Esophagus squamous epithelium (tissue), 5 donors: ENCODE measurements at regions not wholly inside any gene's neighbourhood (a gene's known extent, or its start where the extent isn't known, plus 50 kb on each side); places are given as distances from the start of the nearest gene placed in this dataset.
"Not testable (repeated sequence)": the region's sequence is repeated elsewhere in the genome, so short reads cannot be mapped to it uniquely, and the experiment has no call there.

ENCODE experiments used
- DNase-seq: peaks from one replicate; lab custom pipeline; 2025; lab: John Stamatoyannopoulos, UW
- H3K27ac ChIP-seq, 4 donors: fragments of 200-600 bp; sonication (generic); one replicate each; pipeline ENCODE4 v1.5.1; 2016 to 2019; ENCODE audit warnings: mild to moderate bottlenecking in 1 of 4
- H3K27me3 ChIP-seq, 4 donors: fragments of 200-600 bp; sonication (generic); 1 replicate in 3 of 4; 2 replicates in 1 of 4; pipeline versions ENCODE4 v1.5.1 to v1.6.0; 2017 to 2021; ENCODE audit warnings: antibody characterized with exemption in 1 of 4
- H3K36me3 ChIP-seq, 3 donors: fragments of 200-600 bp; sonication (generic); one replicate each; pipeline ENCODE4 v1.5.1; 2016 to 2019
- H3K4me1 ChIP-seq, 3 donors: fragments of 200-600 bp; sonication (generic); one replicate each; pipeline ENCODE4 v1.5.1; 2017 to 2019
- H3K4me3 ChIP-seq, 4 donors: fragments of 200-600 bp; sonication (generic); 1 replicate in 3 of 4; 2 replicates in 1 of 4; pipeline ENCODE4 v1.5.1; 2016 to 2019; ENCODE audit warnings: mild to moderate bottlenecking in 2 of 4, moderate library complexity in 1 of 4
- H3K9me3 ChIP-seq, 3 donors: fragments of 200-600 bp; sonication (generic); one replicate each; pipeline ENCODE4 v1.5.1; 2016 to 2019
- POLR2A ChIP-seq, 4 donors: fragments of 450-650 bp; IDR thresholded peaks; one replicate each; pipeline ENCODE4 v1.6.1; 2017; ENCODE audit warnings: antibody characterized with exemption in 4 of 4, mild to moderate bottlenecking in 4 of 4, moderate library complexity in 3 of 4
- WGBS, 2 donors: methylation state at CpG; one replicate each; pipeline ENCODE4 v1.1.5; 2018; 5-methylcytosine and 5-hydroxymethylcytosine counted together
- intact Hi-C: fragments of 100-400 bp; cut with DNase I; formaldehyde crosslinking; loops from one replicate; pipeline ENCODE4 v1.15.0; 2022
- TF ChIP-seq, protein P1 (sequence below), 6 experiments: fragments of 450-650 bp in 4 of 6; fragments of 200-600 bp in 2 of 6; sonication (generic) in 2 of 6; IDR thresholded peaks; one replicate each; pipeline ENCODE4 v1.5.1; 2016 to 2019; ENCODE audit warnings: antibody characterized with exemption in 6 of 6, mild to moderate bottlenecking in 4 of 6, moderate library complexity in 4 of 6
- donor health status: DM: yes; HTN: yes; CAD: no.

DNA sequence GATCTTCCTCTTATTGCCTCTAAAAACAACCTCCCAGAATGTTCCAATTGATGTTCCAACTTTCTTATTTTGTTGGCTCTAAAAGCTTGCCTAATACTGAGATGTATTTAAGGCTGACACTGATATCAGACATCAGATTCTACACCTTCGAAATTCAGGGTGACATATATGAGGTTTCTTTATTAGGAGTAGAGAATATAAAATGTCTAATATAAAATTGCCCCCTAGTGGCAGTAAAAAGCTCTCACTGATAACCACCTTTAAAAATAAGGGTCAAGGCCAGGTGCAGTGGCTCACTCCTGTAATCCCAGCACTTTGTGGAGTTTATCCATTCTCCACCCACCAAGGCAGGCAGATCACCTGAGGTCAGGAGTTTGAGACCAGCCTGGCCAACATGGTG lies 789.7 kb upstream of the SLC39A10 start:
- no peak for DNase-seq
- no peak overlapping the region for H3K27ac ChIP-seq
- no peaks in the 10 kb centered on the region for H3K4me1 ChIP-seq
- H3K9me3 ChIP-seq, result no peaks in the 10 kb centered on the region
- no peak overlapping the region for H3K4me3 ChIP-seq
- 24 to 62% methylated on average over 1 of the region's 1 CpG for WGBS, 2 donors
- intact Hi-C loops, result no loop called here
- no peak for TF ChIP-seq POLR2A (IDR thresholded peaks at IDR 0.05)
- TF ChIP-seq, protein P1, sequence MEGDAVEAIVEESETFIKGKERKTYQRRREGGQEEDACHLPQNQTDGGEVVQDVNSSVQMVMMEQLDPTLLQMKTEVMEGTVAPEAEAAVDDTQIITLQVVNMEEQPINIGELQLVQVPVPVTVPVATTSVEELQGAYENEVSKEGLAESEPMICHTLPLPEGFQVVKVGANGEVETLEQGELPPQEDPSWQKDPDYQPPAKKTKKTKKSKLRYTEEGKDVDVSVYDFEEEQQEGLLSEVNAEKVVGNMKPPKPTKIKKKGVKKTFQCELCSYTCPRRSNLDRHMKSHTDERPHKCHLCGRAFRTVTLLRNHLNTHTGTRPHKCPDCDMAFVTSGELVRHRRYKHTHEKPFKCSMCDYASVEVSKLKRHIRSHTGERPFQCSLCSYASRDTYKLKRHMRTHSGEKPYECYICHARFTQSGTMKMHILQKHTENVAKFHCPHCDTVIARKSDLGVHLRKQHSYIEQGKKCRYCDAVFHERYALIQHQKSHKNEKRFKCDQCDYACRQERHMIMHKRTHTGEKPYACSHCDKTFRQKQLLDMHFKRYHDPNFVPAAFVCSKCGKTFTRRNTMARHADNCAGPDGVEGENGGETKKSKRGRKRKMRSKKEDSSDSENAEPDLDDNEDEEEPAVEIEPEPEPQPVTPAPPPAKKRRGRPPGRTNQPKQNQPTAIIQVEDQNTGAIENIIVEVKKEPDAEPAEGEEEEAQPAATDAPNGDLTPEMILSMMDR (IDR thresholded peaks at IDR 0.05), result peak in 3 of 6 experiments; percentile 21 to 44 (median 33)
- no peaks in the 10 kb centered on the region for H3K36me3 ChIP-seq
- no peaks in the 10 kb centered on the region for H3K27me3 ChIP-seq

DNA sequence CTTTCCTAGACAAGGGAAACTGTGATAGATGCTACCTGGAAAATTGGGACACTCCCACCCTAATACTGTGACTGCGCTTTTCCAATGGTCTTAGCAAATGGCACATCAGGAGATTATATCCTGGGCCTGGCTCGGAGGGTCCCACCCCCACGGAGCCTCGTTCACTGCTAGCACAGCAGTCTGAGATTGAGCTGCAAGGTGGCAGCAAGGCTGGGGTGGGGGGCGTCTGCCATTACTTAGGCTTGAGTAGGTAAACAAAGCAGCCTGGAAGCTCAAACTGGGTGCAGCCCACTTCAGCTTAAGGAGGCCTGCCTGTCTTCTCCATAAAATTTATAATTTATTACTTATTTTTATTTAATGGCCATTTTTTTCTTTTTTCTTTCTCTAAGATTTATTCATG lies 802.1 kb upstream of the SLC39A10 start:
- WGBS, 2 donors, result 73 to 75% methylated on average over 4 to 5 of the region's 5 CpGs
- Histone ChIP-seq H3K4me1 (no peaks in the 10 kb centered on the region), H3K9me3 (no peaks in the 10 kb centered on the region), H3K4me3 (no peak overlapping the region), H3K27me3 (no peaks in the 10 kb centered on the region), H3K36me3 (no peaks in the 10 kb centered on the region), H3K27ac (no peak overlapping the region)
- TF ChIP-seq POLR2A (IDR thresholded peaks at IDR 0.05), result no peak
- DNase-seq, result no peak
- intact Hi-C loops, result no loop called here

DNA sequence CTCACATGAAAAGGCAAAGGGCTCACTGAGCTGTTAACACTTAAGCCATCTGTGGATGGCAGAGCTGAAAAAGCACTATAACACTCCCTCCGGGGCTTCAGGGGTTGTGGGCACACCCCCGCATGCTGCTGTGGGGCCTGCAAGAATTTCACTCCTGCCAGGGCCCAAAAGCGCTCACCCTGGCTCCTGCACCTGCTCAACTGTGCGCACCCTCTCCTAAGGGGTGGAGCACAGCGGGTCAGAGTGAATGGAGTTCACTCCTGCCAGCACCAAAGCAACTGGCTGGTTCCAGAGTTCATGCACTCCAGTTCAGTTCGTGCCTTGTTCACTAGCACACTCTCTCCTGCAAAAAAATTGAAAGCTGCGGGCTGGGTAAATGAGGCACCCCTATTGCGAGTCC lies 814.2 kb upstream of the SLC39A10 start:
- 52 to 82% methylated on average over 3 to 5 of the region's 8 CpGs for WGBS, 2 donors

DNA sequence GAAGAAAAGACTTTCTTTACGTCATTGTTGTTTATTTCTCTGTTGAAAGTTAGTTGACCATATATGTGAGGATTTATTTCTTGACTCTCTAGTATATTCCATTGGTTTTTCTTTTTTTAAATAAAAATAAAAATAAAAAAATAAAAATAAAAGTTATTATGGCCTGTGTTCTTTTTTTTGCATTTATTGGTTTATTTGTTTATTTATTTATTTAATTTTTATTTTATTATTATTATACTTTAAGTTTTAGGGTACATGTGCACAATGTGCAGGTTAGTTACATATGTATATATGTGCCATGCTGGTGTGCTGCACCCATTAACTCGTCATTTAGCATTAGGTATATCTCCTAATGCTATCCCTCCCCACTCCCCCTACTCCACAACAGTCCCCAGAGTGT lies 822.7 kb upstream of the SLC39A10 start:
- H3K4me3 ChIP-seq, H3K4me1 ChIP-seq, H3K27ac ChIP-seq, H3K9me3 ChIP-seq, DNase-seq, intact Hi-C loops, H3K36me3 ChIP-seq, H3K27me3 ChIP-seq: not testable (repeated sequence)
- 58 to 65% methylated on average over 2 of the region's 2 CpGs for WGBS, 2 donors

More for the DNA sequence above, 814.2 kb upstream of the SLC39A10 start:
- Histone ChIP-seq H3K27me3 (no peaks in the 10 kb centered on the region), H3K4me1 (no peaks in the 10 kb centered on the region), H3K36me3 (no peaks in the 10 kb centered on the region), H3K9me3 (peaks cover 0 to 8% (median 0%) of the 10 kb centered on the region in 3 donors), H3K4me3 (no peak overlapping the region), H3K27ac (no peak overlapping the region)
- TF ChIP-seq, protein P1 (IDR thresholded peaks at IDR 0.05), result no peak
- TF ChIP-seq POLR2A (IDR thresholded peaks at IDR 0.05), result no peak
- intact Hi-C loops, result no loop called here
- no peak for DNase-seq

DNA sequence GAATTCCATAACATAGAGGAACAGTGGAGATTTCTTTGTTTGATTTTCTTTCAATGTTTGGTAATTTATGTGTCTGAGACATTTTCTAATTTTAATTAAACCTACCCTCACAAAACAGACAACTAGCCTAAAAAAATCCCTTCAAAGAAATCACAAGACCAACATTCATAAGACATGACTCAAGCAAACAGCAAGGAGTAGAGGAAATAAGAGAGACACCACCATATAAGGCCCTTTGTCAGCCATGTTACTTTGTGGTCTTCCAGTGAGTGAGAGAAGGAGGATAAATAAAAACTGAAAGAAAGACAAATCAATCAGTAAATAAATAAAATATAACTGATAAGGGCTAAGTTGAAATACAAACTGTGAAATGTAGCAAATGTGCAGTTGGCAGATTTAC lies 830.8 kb upstream of the SLC39A10 start:
- intact Hi-C loops, result no loop called here
- TF ChIP-seq, protein P1 (IDR thresholded peaks at IDR 0.05), result no peak
- no peak for TF ChIP-seq POLR2A (IDR thresholded peaks at IDR 0.05)
- no peak for DNase-seq

DNA sequence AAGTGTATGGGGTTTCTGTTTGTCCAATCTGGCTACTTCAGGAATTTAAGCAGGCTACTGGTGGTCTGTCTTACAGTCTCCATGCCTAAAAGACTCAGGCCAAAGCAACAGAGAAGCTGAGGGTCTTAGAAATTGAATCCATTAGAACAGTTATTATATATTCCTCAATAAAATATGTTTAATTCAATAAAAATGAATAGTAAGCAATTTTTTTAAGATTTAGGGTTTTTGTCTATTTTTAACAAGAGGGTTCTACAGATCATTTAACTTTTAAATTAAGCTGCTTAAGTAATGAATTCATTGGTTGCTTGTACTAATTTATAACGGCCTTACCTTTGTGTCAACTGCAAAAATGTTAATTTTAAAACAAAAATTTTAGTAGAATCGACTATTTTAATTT lies 832.6 kb upstream of the SLC39A10 start:
- Histone ChIP-seq H3K27me3 (no peaks in the 10 kb centered on the region), H3K4me3 (no peak overlapping the region), H3K4me1 (no peaks in the 10 kb centered on the region), H3K9me3 (no peaks in the 10 kb centered on the region), H3K27ac (no peak overlapping the region), H3K36me3 (no peaks in the 10 kb centered on the region)
- intact Hi-C loops, result no loop called here
- TF ChIP-seq, protein P1 (IDR thresholded peaks at IDR 0.05), result no peak
- TF ChIP-seq POLR2A (IDR thresholded peaks at IDR 0.05), result no peak
- 35 to 36% methylated on average over 2 of the region's 2 CpGs for WGBS, 2 donors
- DNase-seq, result no peak

More for the DNA sequence above, 830.8 kb upstream of the SLC39A10 start:
- H3K27me3 ChIP-seq, result no peaks in the 10 kb centered on the region
- no peak overlapping the region for H3K27ac ChIP-seq
- H3K4me1 ChIP-seq, result no peaks in the 10 kb centered on the region
- no peak overlapping the region for H3K4me3 ChIP-seq
- H3K9me3 ChIP-seq, result no peaks in the 10 kb centered on the region
- no peaks in the 10 kb centered on the region for H3K36me3 ChIP-seq
